HepG2 (cell line): ENCODE measurements at regions not wholly inside any gene's neighbourhood (a gene's known extent, or its start where the extent isn't known, plus 50 kb on each side); places are given as distances from the start of the nearest gene placed in this dataset.

Source experiments
- ATAC-seq: fragments of 200-7000 bp; cut with Tn5 transposase; 3 replicates; pipeline ENCODE4 v1.9.1; 2020; ENCODE audit warnings: mild to moderate bottlenecking, moderate library complexity
- BruUV-seq: library from RNA; stranded (reverse); fragments of 400-500 nt; replicated peaks from 2 replicates; lab custom pipeline; 2021; lab: Mats Ljungman, UMichigan
- CTCF ChIA-PET: fragments of 300-600 bp; formaldehyde crosslinking; extraction: SDS; loops from one replicate; lab custom pipeline; 2021; ENCODE audit warnings: low total read pairs, inconsistent platforms, low intra/inter-chr PET ratio; lab: Yijun Ruan, JAX
- POLR2A ChIA-PET: fragments of 350-600 bp; sonication (Branson Sonifier 250); formaldehyde crosslinking; loops from one replicate; lab custom pipeline; 2020; ENCODE audit warnings: antibody characterized with exemption, inconsistent platforms; lab: Yijun Ruan, JAX
- DNase-seq: peaks from one replicate; pipeline ENCODE4 v3.0.0-alpha.2; 2015; ENCODE audit warnings: low spot score
- FAIRE-seq: peaks from 3 replicates; lab custom pipeline; 2011; peaks lifted over from hg19 to GRCh38; lab: Jason Lieb, UNC
- H2AFZ ChIP-seq: one replicate; pipeline ENCODE4 v1.6.1; 2011; ENCODE audit warnings: low read length, inconsistent platforms
- H3K27ac ChIP-seq: fragments of 300-600 bp; 3 replicates; pipeline ENCODE4 v1.8.0; 2011; ENCODE audit warnings: mixed run types, mild to moderate bottlenecking, mixed read lengths, low read length, inconsistent platforms; ENCODE audit not compliant: insufficient read depth; ENCODE audit errors: extremely low read length
- H3K27me3 ChIP-seq, 2 experiments: fragments of 200-600 bp in 1 of 2; 2 replicates in 1 of 2; 3 replicates in 1 of 2; pipeline versions ENCODE4 v1.6.0 to v1.8.0; 2011; ENCODE audit warnings: low read length in 2 of 2, mild to moderate bottlenecking in 2 of 2, moderate library complexity in 2 of 2, inconsistent platforms in 1 of 2; ENCODE audit not compliant: insufficient read depth in 2 of 2, control insufficient read depth in 1 of 2
- H3K36me3 ChIP-seq, 2 experiments: fragments of 200-600 bp in 1 of 2; replicated peaks in 1 of 2; 2 replicates in 1 of 2; 3 replicates in 1 of 2; pipeline versions ENCODE4 v1.5.1 to v1.8.0; 2011; ENCODE audit warnings: low read length in 2 of 2, inconsistent platforms in 1 of 2; ENCODE audit not compliant: insufficient read depth in 2 of 2, control insufficient read depth in 1 of 2
- H3K4me1 ChIP-seq: 2 replicates; pipeline ENCODE4 v1.5.1; 2012; ENCODE audit warnings: low read length, inconsistent platforms; ENCODE audit not compliant: insufficient read depth
- H3K4me2 ChIP-seq: 2 replicates; pipeline ENCODE4 v1.6.0; 2011; ENCODE audit warnings: low read depth, low read length, inconsistent platforms
- H3K4me3 ChIP-seq, 3 experiments: fragments of 200-600 bp in 1 of 3; sonication (generic), shearing (Covaris generic) in 1 of 3; replicated peaks in 1 of 3; 2 replicates each; pipeline ENCODE4 v1.5.1; 2011 to 2016; ENCODE audit warnings: low read length in 3 of 3, inconsistent platforms in 2 of 3, low read depth in 2 of 3, mild to moderate bottlenecking in 2 of 3, control low read depth in 1 of 3, mixed read lengths in 1 of 3; ENCODE audit not compliant: insufficient read depth in 1 of 3
- H3K79me2 ChIP-seq: one replicate; pipeline ENCODE4 v1.6.1; 2011; ENCODE audit warnings: low read length, inconsistent platforms; ENCODE audit not compliant: insufficient read depth
- H3K9ac ChIP-seq: 2 replicates; pipeline ENCODE4 v1.6.0; 2011; ENCODE audit warnings: mild to moderate bottlenecking, low read depth, low read length, inconsistent platforms; ENCODE audit not compliant: insufficient read depth
- H3K9me3 ChIP-seq: 2 replicates; pipeline ENCODE4 v1.5.1; 2012; ENCODE audit warnings: mild to moderate bottlenecking, low read length
- H4K20me1 ChIP-seq: 2 replicates; pipeline ENCODE4 v1.6.0; 2011; ENCODE audit warnings: inconsistent platforms, mild to moderate bottlenecking, low read length, moderate library complexity; ENCODE audit not compliant: insufficient read depth
- ATF6 ChIP-seq: sonication (generic); formaldehyde crosslinking; conservative IDR thresholded peaks from 2 replicates; pipeline ENCODE4 v1.4.0; 2020; ENCODE audit warnings: missing genetic modification reagents
- CSRNP2 ChIP-seq: sonication (generic); formaldehyde crosslinking; conservative IDR thresholded peaks from 2 replicates; pipeline ENCODE4 v1.8.0; 2022; ENCODE audit warnings: low read depth, missing genetic modification reagents
- ELK4 ChIP-seq: sonication (generic); formaldehyde crosslinking; IDR thresholded peaks from 2 replicates; pipeline ENCODE4 v1.9.0; 2021; ENCODE audit warnings: missing genetic modification reagents, borderline replicate concordance
- HCFC1 ChIP-seq: fragments of 150-350 bp; IDR thresholded peaks from 2 replicates; pipeline ENCODE4 v1.6.1; 2014; ENCODE audit warnings: low read depth, low read length
- HOXA7 ChIP-seq: sonication (generic); formaldehyde crosslinking; IDR thresholded peaks from 2 replicates; pipeline ENCODE4 v1.8.1; 2022; ENCODE audit warnings: mild to moderate bottlenecking, missing genetic modification reagents, moderate library complexity
- LBX2 ChIP-seq: sonication (generic); formaldehyde crosslinking; IDR thresholded peaks from 2 replicates; pipeline ENCODE4 v1.5.0; 2020; ENCODE audit warnings: missing genetic modification reagents, mild to moderate bottlenecking, borderline replicate concordance
- MEIS2 ChIP-seq: sonication (generic); formaldehyde crosslinking; IDR thresholded peaks from 2 replicates; pipeline ENCODE4 v1.9.0; 2021; ENCODE audit warnings: mild to moderate bottlenecking, missing genetic modification reagents
- NFKB2 ChIP-seq: sonication (generic); formaldehyde crosslinking; IDR thresholded peaks from 2 replicates; pipeline ENCODE4 v1.4.0; 2020; ENCODE audit warnings: missing genetic modification reagents, borderline replicate concordance
- PAXIP1 ChIP-seq: sonication (generic); formaldehyde crosslinking; conservative IDR thresholded peaks from 2 replicates; pipeline ENCODE4 v1.4.0; 2020; ENCODE audit warnings: mild to moderate bottlenecking, missing genetic modification reagents, moderate library complexity
- TRIM24 ChIP-seq: sonication (generic); formaldehyde crosslinking; IDR thresholded peaks from 2 replicates; pipeline ENCODE4 v1.8.0; 2022; ENCODE audit warnings: mild to moderate bottlenecking, missing genetic modification reagents
- YEATS4 ChIP-seq: sonication (generic); formaldehyde crosslinking; IDR thresholded peaks from 2 replicates; pipeline ENCODE4 v1.4.0; 2020; ENCODE audit warnings: missing genetic modification reagents, borderline replicate concordance
- ZNF234 ChIP-seq: sonication (generic); formaldehyde crosslinking; conservative IDR thresholded peaks from 2 replicates; pipeline ENCODE4 v1.5.1; 2020; ENCODE audit warnings: mild to moderate bottlenecking, missing genetic modification reagents
- ZNF558 ChIP-seq: sonication (generic); formaldehyde crosslinking; IDR thresholded peaks from 2 replicates; pipeline ENCODE4 v1.9.0; 2022; ENCODE audit warnings: mild to moderate bottlenecking, missing genetic modification reagents, borderline replicate concordance
- ZSCAN31 ChIP-seq: sonication (generic); formaldehyde crosslinking; IDR thresholded peaks from 2 replicates; pipeline ENCODE4 v1.5.0; 2020; ENCODE audit warnings: low read depth, mild to moderate bottlenecking, missing genetic modification reagents
- WGBS: methylation state at CpG from one replicate; pipeline ENCODE4 v1.1.6; 2017; ENCODE audit warnings: low lambda C conversion rate; 5-methylcytosine and 5-hydroxymethylcytosine counted together
- in situ Hi-C: cut with HindIII; loops from 2 replicates; pipeline ENCODE4 v1.10.0; 2017; ENCODE audit warnings: low pct_unique_long_range_greater_than_20kb; ENCODE audit not compliant: extremely low pct_ligation_motif_present
- intact Hi-C: fragments of 100-400 bp; cut with micrococcal nuclease; formaldehyde crosslinking; loops from one replicate; pipeline ENCODE4 v1.10.0; 2022; ENCODE audit not compliant: unreplicated experiment

GRCh38 chr4:152244659-152245058, 291.2 kb downstream of the FBXW7 start (continued):
- no peak for TF ChIP-seq ELK4
- TF ChIP-seq TRIM24 (CRISPR knock-in tag) = no peak
- TF ChIP-seq CSRNP2 (CRISPR knock-in tag) = no peak
- no peak for TF ChIP-seq NFKB2 (CRISPR knock-in tag)

GRCh38 chr4:152243896-152244595, 291.8 kb downstream of the FBXW7 start:
- BruUV-seq = no TSS peak
- Histone ChIP-seq H3K4me1 (no peaks in the 10 kb centered on the region), H3K27me3 (peaks cover 0 to 26% of the 10 kb centered on the region in 2 experiments; a peak in 3 of 5 replicates), H3K9me3 (no peaks in the 10 kb centered on the region), H3K4me3 (no peak overlapping the region), H3K36me3 (no peaks in the 10 kb centered on the region), H3K4me2 (no peak overlapping the region), H3K79me2 (no peaks in the 10 kb centered on the region), H3K9ac (no peak overlapping the region), H2AFZ (no peak overlapping the region), H3K27ac (no peak overlapping the region), H4K20me1 (no peaks in the 10 kb centered on the region)
- intact Hi-C loops (no loop called here), in situ Hi-C loops (no loop called here)
- CTCF ChIA-PET = no interaction called here
- POLR2A ChIA-PET = no interaction called here
- ATAC-seq (no peak), DNase-seq (no peak), FAIRE-seq (no peak)
- 8% methylated on average over 11 of the region's 11 CpGs for WGBS
- no peak for TF ChIP-seq HCFC1
- TF ChIP-seq MEIS2 = no peak
- no peak for TF ChIP-seq ZNF234 (CRISPR knock-in tag)
- no peak for TF ChIP-seq ZSCAN31
- no peak for TF ChIP-seq ZNF558 (CRISPR knock-in tag)
- no peak for TF ChIP-seq PAXIP1 (CRISPR knock-in tag)
- TF ChIP-seq LBX2 (CRISPR knock-in tag) = no peak
- no peak for TF ChIP-seq YEATS4 (CRISPR knock-in tag)
- TF ChIP-seq ATF6 (CRISPR knock-in tag) = no peak
- no peak for TF ChIP-seq HOXA7 (CRISPR knock-in tag)
